Kidney (tissue), 13 donors: ENCODE measurements at regions not wholly inside any gene's neighbourhood (a gene's known extent, or its start where the extent isn't known, plus 50 kb on each side); places are given as distances from the start of the nearest gene placed in this dataset.

Experiments used
- DNase-seq, 5 donors: peaks; one replicate each; pipeline ENCODE4 v3.0.0-alpha.2; 2013 to 2020
- FAIRE-seq: peaks from 2 replicates; lab custom pipeline; 2012; peaks lifted over from hg19 to GRCh38; lab: Jason Lieb, UNC
- H3K27ac ChIP-seq, 2 donors: one replicate each; pipeline ENCODE4 v1.7.0; 2013; ENCODE audit warnings: low read depth in 2 of 2, low read length in 2 of 2, inconsistent platforms in 1 of 2
- H3K27me3 ChIP-seq: one replicate; pipeline ENCODE4 v1.7.1; 2013; ENCODE audit warnings: low read length, inconsistent platforms; ENCODE audit not compliant: control insufficient read depth, insufficient read depth
- H3K36me3 ChIP-seq, 3 donors: one replicate each; pipeline versions ENCODE4 v1.7.0 to v1.7.1; 2013; ENCODE audit warnings: low read length in 3 of 3, control low read depth in 1 of 3, inconsistent platforms in 1 of 3; ENCODE audit not compliant: insufficient read depth in 3 of 3, control insufficient read depth in 2 of 3
- H3K4me1 ChIP-seq, 3 donors: one replicate each; pipeline versions ENCODE4 v1.7.0 to v1.7.1; 2013; ENCODE audit warnings: low read length in 3 of 3, inconsistent platforms in 1 of 3, low read depth in 1 of 3; ENCODE audit not compliant: control insufficient read depth in 2 of 3, insufficient read depth in 2 of 3
- H3K4me3 ChIP-seq, 3 donors: one replicate each; pipeline versions ENCODE4 v1.7.0 to v1.8.1; 2013; ENCODE audit warnings: low read length in 3 of 3, control low read depth in 1 of 3, inconsistent platforms in 1 of 3
- H3K9ac ChIP-seq, 3 donors: one replicate each; pipeline versions ENCODE4 v1.7.0 to v1.7.1; 2013; ENCODE audit warnings: low read length in 3 of 3, control low read depth in 1 of 3, inconsistent platforms in 1 of 3
- H3K9me3 ChIP-seq, 3 donors: one replicate each; pipeline versions ENCODE4 v1.7.0 to v1.7.1; 2013; ENCODE audit warnings: low read length in 3 of 3, control low read depth in 1 of 3, inconsistent platforms in 1 of 3; ENCODE audit not compliant: control insufficient read depth in 2 of 3, insufficient read depth in 1 of 3
- CTCF ChIP-seq: IDR thresholded peaks from 3 replicates; pipeline ENCODE4 v1.5.1; 2012; ENCODE audit warnings: mild to moderate bottlenecking, moderate library complexity, borderline replicate concordance; ENCODE audit not compliant: insufficient read depth; ENCODE audit errors: extremely low read depth
- intact Hi-C: fragments of 100-400 bp; cut with DNase I; formaldehyde crosslinking; loops from one replicate; pipeline ENCODE4 v1.11.1; 2022
- donor health status: control.
- donor health status: control.
- donor health status: control.
- donor health status: control.
- donor health status: control.
- donor health status: DM: yes; HTN: yes; CAD: no.
- donor health status: Normal renal cell carcinoma (clear cell type).

DNA sequence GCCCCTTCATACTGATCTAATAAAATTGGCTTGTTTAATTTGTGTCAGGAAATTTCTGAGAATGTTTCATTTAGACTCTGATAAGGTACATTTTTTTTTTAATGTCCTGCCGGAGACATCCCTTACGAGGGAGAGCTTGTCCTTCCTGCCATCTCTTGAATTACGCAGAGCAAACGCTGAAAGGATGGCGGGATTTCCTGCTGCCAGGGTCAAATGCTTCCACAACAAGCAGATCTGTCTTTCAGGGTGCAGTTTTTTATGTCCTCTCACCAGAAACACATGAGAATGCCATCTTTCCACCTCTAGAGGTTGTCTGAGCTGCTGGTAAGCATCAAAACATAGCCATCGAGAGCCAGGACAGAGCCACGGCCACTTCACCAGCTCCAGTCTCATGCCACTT, 126.8 kb upstream of the ARHGAP5 start:
- H3K4me1 ChIP-seq, result peaks cover 0 to 3% (median 0%) of the 10 kb centered on the region in 3 donors
- no peak for TF ChIP-seq CTCF
- no peaks in the 10 kb centered on the region for H3K9me3 ChIP-seq
- no peaks in the 10 kb centered on the region for H3K36me3 ChIP-seq
- H3K4me3 ChIP-seq, result no peak overlapping the region
- H3K27ac ChIP-seq, result no peak overlapping the region
- intact Hi-C loops, result no loop called here
- no peak overlapping the region for H3K9ac ChIP-seq
- no peak for FAIRE-seq
- DNase-seq, result peak in 1 of 5 donors; percentile 45
- no peaks in the 10 kb centered on the region for H3K27me3 ChIP-seq

DNA sequence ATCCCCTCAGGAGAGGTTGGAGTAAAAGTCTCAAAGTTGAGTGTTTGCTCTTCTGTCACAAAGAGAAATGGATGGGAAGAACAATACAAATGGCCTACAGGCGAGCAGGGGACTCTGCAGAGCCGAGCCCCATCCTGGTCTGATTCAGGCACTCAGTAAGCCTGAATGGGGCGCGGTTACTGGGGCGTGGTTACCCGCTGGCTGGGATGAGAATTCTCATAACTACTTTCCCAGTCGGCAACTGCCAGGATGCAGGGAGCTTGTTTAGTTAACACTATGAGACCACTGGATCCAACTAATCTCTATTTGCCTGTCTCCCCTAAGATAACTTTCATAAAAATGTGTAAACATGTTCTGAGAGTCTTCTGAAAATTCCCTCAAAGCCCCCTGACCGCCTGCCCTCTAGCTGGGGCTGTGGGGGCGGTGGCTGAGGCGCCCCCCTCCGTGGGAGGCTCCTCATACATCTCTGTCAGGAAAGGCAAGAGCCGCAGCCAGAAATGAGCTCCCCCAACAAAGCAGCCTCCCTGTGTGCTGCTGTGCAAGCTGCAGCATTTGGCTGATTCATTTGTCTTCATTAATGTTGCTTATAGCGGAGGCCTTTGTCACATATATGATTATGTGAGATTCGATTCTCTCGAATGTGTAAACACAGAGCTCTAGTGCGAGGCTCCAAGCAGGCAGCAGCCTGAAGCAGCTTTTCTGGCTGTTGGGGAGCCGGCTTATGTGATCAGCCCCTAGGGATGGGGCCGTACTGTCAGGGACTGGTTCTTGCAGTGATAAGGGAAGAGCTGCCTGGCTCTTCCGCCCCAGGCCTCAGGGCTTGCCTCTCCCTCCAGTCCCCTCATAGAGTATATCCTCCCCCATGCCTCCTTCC, 126.1 kb upstream of the ARHGAP5 start:
- no peak overlapping the region for H3K4me3 ChIP-seq
- no peaks in the 10 kb centered on the region for H3K36me3 ChIP-seq
- DNase-seq (peak; percentile 79 to 91 (median 80)), FAIRE-seq (no peak)
- peaks cover 0 to 3% (median 0%) of the 10 kb centered on the region in 3 donors for H3K4me1 ChIP-seq
- intact Hi-C loops, result no loop called here
- H3K9ac ChIP-seq, result no peak overlapping the region
- no peak overlapping the region for H3K27ac ChIP-seq
- TF ChIP-seq CTCF, result no peak
- H3K27me3 ChIP-seq, result no peaks in the 10 kb centered on the region
- no peaks in the 10 kb centered on the region for H3K9me3 ChIP-seq

DNA sequence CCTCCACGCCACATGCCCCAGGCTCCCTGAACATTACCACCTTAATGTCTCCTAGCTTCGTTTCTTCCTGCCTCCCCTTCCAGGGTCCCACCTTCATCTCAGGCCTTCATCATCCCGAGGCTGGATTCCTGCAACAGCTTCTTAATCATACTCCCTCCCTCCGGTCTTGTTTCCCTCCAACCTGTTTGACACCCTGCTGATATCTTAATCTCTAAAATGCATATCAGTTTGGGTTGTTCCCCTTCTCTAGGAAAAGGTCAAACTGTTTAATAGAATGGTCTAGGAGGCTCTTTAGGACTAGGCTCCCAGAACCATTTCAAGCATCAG, 125.5 kb upstream of the ARHGAP5 start:
- FAIRE-seq, result no peak
- H3K27ac ChIP-seq, result no peak overlapping the region
- no peak overlapping the region for H3K9ac ChIP-seq
- no peaks in the 10 kb centered on the region for H3K36me3 ChIP-seq
- intact Hi-C loops, result no loop called here
- H3K9me3 ChIP-seq, result no peaks in the 10 kb centered on the region
- H3K4me3 ChIP-seq, result no peak overlapping the region
- H3K4me1 ChIP-seq, result peaks cover 0 to 3% (median 0%) of the 10 kb centered on the region in 3 donors
- no peak for DNase-seq
- no peak for TF ChIP-seq CTCF
- H3K27me3 ChIP-seq, result no peaks in the 10 kb centered on the region
